ENCODE measurements at regions not wholly inside any gene's neighbourhood (a gene's known extent, or its start where the extent isn't known, plus 50 kb on each side); places are given as distances from the start of the nearest gene placed in this dataset.

DNA sequence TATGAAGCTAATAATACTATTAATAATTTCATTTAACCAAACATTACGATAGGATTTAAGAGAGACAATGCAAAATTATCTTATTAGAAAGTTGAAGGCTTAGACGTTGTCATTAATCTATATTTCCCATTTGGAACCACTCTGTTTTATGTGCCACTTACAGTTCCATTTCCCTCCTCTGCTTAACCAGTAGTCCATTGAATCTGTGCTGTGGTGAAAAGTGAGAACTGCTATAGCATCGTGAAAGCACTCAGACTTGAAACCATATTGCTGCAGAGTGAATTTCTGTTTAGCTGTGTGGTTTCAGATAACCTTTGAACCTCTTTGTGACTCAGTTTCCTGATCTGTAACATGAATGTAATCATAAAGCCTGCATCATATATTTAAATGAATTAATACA lies 2304.5 kb downstream of the MAT2B start:
- Mint-ChIP-seq H3K36me3 (ENCODE audit: low read depth) (no peaks in the 10 kb centered on the region), H3K27ac (ENCODE audit: unreplicated experiment) (no peak overlapping the region), H3K4me1 (ENCODE audit: low read depth) (no peaks in the 10 kb centered on the region), H3K9me3 (ENCODE audit: low read depth) (no peaks in the 10 kb centered on the region), H3K4me3 (ENCODE audit: unreplicated experiment) (no peak overlapping the region), H3K27me3 (ENCODE audit: low read depth) (peaks cover 3% of the 10 kb centered on the region)
- DNase-seq (ENCODE audit: low spot score): no peak
- TF ChIP-seq, protein P1, sequence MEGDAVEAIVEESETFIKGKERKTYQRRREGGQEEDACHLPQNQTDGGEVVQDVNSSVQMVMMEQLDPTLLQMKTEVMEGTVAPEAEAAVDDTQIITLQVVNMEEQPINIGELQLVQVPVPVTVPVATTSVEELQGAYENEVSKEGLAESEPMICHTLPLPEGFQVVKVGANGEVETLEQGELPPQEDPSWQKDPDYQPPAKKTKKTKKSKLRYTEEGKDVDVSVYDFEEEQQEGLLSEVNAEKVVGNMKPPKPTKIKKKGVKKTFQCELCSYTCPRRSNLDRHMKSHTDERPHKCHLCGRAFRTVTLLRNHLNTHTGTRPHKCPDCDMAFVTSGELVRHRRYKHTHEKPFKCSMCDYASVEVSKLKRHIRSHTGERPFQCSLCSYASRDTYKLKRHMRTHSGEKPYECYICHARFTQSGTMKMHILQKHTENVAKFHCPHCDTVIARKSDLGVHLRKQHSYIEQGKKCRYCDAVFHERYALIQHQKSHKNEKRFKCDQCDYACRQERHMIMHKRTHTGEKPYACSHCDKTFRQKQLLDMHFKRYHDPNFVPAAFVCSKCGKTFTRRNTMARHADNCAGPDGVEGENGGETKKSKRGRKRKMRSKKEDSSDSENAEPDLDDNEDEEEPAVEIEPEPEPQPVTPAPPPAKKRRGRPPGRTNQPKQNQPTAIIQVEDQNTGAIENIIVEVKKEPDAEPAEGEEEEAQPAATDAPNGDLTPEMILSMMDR (IDR thresholded peaks at IDR 0.05): no peak

DNA sequence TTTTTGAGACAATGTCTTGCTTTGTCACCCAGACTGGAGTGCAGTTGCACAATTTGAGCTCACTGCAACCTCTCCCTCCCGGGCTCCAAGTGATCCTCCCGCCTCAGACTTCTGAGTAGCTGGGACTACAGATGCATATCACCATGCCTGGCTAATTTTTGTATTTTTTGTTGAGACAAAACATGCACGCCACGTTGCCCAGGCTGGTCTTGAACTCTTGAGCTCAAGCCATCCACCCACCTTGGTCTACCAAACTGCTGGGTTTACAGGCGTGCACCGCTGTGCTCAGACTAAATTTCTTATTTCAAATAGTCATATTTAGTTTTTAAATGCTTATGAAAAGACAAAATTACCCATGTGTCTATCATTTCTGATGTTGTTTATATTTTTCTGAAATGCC lies 2324.1 kb downstream of the MAT2B start:
- Mint-ChIP-seq H3K27me3 (ENCODE audit: low read depth) (peaks cover 2% of the 10 kb centered on the region), H3K36me3 (ENCODE audit: low read depth) (no peaks in the 10 kb centered on the region), H3K9me3 (ENCODE audit: low read depth) (no peaks in the 10 kb centered on the region), H3K27ac (ENCODE audit: unreplicated experiment) (no peak overlapping the region), H3K4me1 (ENCODE audit: low read depth) (no peaks in the 10 kb centered on the region), H3K4me3 (ENCODE audit: unreplicated experiment) (no peak overlapping the region)
- DNase-seq (ENCODE audit: low spot score): no peak
- TF ChIP-seq, protein P1 (IDR thresholded peaks at IDR 0.05): no peak

DNA sequence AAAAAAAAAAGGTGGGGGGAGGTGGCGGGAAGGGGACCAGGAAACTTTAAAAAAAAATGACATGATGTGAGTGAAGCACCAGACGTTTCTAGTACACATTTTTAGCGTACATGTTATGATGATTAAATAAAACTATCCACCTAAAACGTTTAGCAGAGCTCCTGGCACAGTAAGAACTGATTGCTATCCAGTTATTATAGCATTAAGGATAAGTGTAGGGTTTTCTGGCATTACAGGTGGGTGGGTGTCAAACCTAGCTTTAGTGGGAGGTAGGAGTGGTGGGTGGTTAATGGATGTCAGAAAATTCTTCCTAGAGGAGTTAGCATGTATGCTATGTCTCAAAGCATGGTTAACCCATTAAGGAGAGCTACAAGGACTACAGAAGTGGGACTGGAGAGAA lies 2329.5 kb downstream of the MAT2B start:
- TF ChIP-seq, protein P1 (IDR thresholded peaks at IDR 0.05): no peak
- no peak for DNase-seq (ENCODE audit: low spot score)
- H3K4me1 Mint-ChIP-seq (ENCODE audit: low read depth): no peaks in the 10 kb centered on the region
- H3K9me3 Mint-ChIP-seq (ENCODE audit: low read depth): peaks cover 3% of the 10 kb centered on the region
- H3K27ac Mint-ChIP-seq (ENCODE audit: unreplicated experiment): no peak overlapping the region
- no peak overlapping the region for H3K4me3 Mint-ChIP-seq (ENCODE audit: unreplicated experiment)
- peaks cover 4% of the 10 kb centered on the region for H3K27me3 Mint-ChIP-seq (ENCODE audit: low read depth)
- no peaks in the 10 kb centered on the region for H3K36me3 Mint-ChIP-seq (ENCODE audit: low read depth)

DNA sequence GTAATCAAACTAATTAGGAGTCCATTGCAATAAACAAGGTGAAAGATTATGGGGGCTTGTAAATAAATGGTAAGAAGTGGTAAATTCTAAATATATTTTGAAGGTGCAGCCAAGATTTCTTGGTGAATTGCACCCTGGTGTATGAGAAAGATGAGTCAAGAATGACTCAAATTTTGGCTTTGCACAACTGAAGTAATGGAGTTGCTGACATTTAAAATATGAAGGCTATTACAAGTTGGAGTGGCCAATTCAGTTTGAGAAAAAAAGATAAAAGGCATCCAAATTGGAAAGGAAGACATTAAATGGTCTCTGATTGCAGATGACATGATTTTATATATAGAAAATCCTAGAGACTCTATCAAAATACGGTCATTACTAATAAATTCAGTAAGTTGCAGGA lies 2330.6 kb downstream of the MAT2B start:
- TF ChIP-seq, protein P1 (IDR thresholded peaks at IDR 0.05): no peak
- Mint-ChIP-seq H3K27ac (ENCODE audit: unreplicated experiment) (no peak overlapping the region), H3K4me3 (ENCODE audit: unreplicated experiment) (no peak overlapping the region), H3K9me3 (ENCODE audit: low read depth) (peaks cover 3% of the 10 kb centered on the region), H3K27me3 (ENCODE audit: low read depth) (peaks cover 4% of the 10 kb centered on the region), H3K36me3 (ENCODE audit: low read depth) (no peaks in the 10 kb centered on the region), H3K4me1 (ENCODE audit: low read depth) (no peaks in the 10 kb centered on the region)
- no peak for DNase-seq (ENCODE audit: low spot score)

DNA sequence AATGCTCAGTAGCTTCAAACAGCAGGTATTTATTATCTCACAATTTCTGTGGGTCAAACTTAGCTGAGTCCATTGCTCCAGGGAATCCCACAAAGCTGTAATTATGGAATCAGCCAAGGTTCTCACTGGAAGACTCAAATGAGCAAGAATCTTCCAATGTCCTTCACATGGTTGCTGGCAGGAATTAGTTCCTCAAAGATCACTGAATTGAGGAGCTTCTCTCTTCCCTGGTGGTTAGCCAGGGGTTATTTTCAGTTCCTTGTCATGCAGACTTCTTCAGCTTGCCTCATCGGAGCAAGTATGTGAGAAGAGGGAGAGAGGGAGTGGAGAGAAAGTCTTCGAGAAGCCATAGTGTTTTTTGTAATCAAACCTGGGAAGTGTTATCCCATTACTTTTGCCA lies 2331.9 kb downstream of the MAT2B start:
- peaks cover 2% of the 10 kb centered on the region for H3K27me3 Mint-ChIP-seq (ENCODE audit: low read depth)
- DNase-seq (ENCODE audit: low spot score): no peak
- no peak overlapping the region for H3K4me3 Mint-ChIP-seq (ENCODE audit: unreplicated experiment)
- H3K9me3 Mint-ChIP-seq (ENCODE audit: low read depth): peaks cover 3% of the 10 kb centered on the region
- H3K36me3 Mint-ChIP-seq (ENCODE audit: low read depth): no peaks in the 10 kb centered on the region
- no peak overlapping the region for H3K27ac Mint-ChIP-seq (ENCODE audit: unreplicated experiment)
- no peaks in the 10 kb centered on the region for H3K4me1 Mint-ChIP-seq (ENCODE audit: low read depth)
- TF ChIP-seq, protein P1 (IDR thresholded peaks at IDR 0.05): no peak
